Tibial nerve (tissue), 4 donors: ENCODE measurements at regions not wholly inside any gene's neighbourhood (a gene's known extent, or its start where the extent isn't known, plus 50 kb on each side); places are given as distances from the start of the nearest gene placed in this dataset.

ENCODE experiments used
- EP300 ChIP-seq, 2 donors: sonication (generic); formaldehyde crosslinking; IDR thresholded peaks; one replicate each; pipeline ENCODE4 v1.6.1; 2017; ENCODE audit warnings: antibody characterized with exemption in 2 of 2, mild to moderate bottlenecking in 1 of 2
- POLR2A ChIP-seq, 2 donors: fragments of 450-650 bp; IDR thresholded peaks; one replicate each; pipeline ENCODE4 v1.6.1; 2017; ENCODE audit warnings: antibody characterized with exemption in 2 of 2, mild to moderate bottlenecking in 2 of 2, moderate library complexity in 2 of 2
- TF ChIP-seq, protein P1 (sequence below), 5 experiments: fragments of 200-600 bp in 3 of 5; fragments of 450-650 bp in 2 of 5; sonication (generic) in 3 of 5; IDR thresholded peaks; one replicate each; pipeline ENCODE4 v1.5.1; 2016 to 2019; ENCODE audit warnings: antibody characterized with exemption in 5 of 5, mild to moderate bottlenecking in 3 of 5, moderate library complexity in 2 of 5

DNA sequence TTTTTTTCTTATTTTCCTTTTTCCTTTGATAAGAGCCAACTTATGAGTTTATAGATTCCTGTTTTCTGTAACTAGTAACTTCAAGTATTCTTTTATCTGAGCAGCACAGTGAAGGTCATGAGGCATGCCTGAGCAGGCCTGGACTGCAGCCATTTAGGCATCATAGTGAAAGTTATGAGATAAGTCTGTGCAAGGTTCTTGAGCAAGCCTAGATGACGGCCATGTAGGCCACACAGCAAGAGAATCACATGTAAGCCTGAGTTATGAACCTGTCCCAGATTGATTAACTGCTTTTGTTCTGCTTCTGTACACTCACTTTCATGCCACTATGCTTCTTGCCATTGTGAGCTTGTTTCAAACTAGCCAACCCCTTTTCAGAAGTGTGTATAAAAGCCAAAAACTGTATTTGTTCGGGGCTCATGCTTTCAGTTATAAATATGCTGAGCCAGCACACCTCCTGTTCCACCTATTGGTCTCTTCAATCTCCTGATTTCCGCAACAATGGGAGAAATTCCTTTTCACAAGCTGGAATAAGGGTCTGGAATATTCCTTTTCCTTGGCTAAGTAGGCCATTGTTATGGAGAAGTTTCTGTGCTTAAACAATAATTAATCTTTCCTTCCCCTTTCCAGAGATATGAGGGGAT, 745.7 kb downstream of the FAM181B start:
- TF ChIP-seq, protein P1, sequence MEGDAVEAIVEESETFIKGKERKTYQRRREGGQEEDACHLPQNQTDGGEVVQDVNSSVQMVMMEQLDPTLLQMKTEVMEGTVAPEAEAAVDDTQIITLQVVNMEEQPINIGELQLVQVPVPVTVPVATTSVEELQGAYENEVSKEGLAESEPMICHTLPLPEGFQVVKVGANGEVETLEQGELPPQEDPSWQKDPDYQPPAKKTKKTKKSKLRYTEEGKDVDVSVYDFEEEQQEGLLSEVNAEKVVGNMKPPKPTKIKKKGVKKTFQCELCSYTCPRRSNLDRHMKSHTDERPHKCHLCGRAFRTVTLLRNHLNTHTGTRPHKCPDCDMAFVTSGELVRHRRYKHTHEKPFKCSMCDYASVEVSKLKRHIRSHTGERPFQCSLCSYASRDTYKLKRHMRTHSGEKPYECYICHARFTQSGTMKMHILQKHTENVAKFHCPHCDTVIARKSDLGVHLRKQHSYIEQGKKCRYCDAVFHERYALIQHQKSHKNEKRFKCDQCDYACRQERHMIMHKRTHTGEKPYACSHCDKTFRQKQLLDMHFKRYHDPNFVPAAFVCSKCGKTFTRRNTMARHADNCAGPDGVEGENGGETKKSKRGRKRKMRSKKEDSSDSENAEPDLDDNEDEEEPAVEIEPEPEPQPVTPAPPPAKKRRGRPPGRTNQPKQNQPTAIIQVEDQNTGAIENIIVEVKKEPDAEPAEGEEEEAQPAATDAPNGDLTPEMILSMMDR (IDR thresholded peaks at IDR 0.05): no peak
- TF ChIP-seq POLR2A (IDR thresholded peaks at IDR 0.05) (no peak), EP300 (IDR thresholded peaks at IDR 0.05) (no peak)
